HCT116 (cell line): ENCODE measurements at regions not wholly inside any gene's neighbourhood (a gene's known extent, or its start where the extent isn't known, plus 50 kb on each side); places are given as distances from the start of the nearest gene placed in this dataset.

Source experiments
- ATAC-seq: fragments of 200-7000 bp; cut with Tn5 transposase; 2 replicates; pipeline ENCODE4 v1.9.1; 2020; ENCODE audit warnings: mild to moderate bottlenecking, moderate library complexity
- BruUV-seq: library from RNA; stranded (reverse); fragments of 400-500 nt; replicated peaks from 2 replicates; lab custom pipeline; 2021; lab: Mats Ljungman, UMichigan
- CTCF ChIA-PET: fragments of 300-600 bp; sonication (Branson Sonifier 250); formaldehyde crosslinking; loops from one replicate; lab custom pipeline; 2021; ENCODE audit warnings: antibody characterized with exemption; lab: Charles Lee
- POLR2A ChIA-PET: fragments of 300-600, 350-600 bp; sonication (Branson Sonifier 250); formaldehyde crosslinking; loops from one replicate; lab custom pipeline; 2021; ENCODE audit warnings: antibody characterized with exemption; lab: Charles Lee
- RAD21 ChIA-PET, 2 experiments: fragments of 300-600 bp; sonication (Branson Sonifier 250); formaldehyde crosslinking; loops; one replicate each; lab custom pipeline; 2023; ENCODE audit warnings: low total read pairs in 2 of 2; ENCODE audit not compliant: uncharacterized antibody in 2 of 2, unreplicated experiment in 2 of 2, low non-redundant PET in 1 of 2; lab: Charles Lee
- DNase-seq: peaks from one replicate; pipeline ENCODE4 v3.0.0-alpha.2; 2010; ENCODE audit warnings: low read depth, low spot score
- H2AFZ ChIP-seq: fragments of 200-600 bp; shearing (Covaris generic), sonication (generic); 2 replicates; pipeline ENCODE4 v1.6.1; 2017; ENCODE audit warnings: low read depth, mixed run types, mixed read lengths, antibody characterized with exemption, low read length; ENCODE audit not compliant: poor library complexity, severe bottlenecking
- H3K27ac ChIP-seq: 2 replicates; pipeline ENCODE4 v1.5.1; 2012; ENCODE audit warnings: low read depth, low read length
- H3K27me3 ChIP-seq: fragments of 200-600 bp; sonication (generic); 2 replicates; pipeline ENCODE4 v1.6.1; 2016; ENCODE audit warnings: mixed run types, low read length, mixed read lengths; ENCODE audit not compliant: insufficient read depth
- H3K36me3 ChIP-seq, 2 experiments: fragments of 200-500 bp in 1 of 2; fragments of 200-600 bp in 1 of 2; sonication (Bioruptor generic) in 1 of 2; sonication (generic) in 1 of 2; 2 replicates each; pipeline versions ENCODE4 v1.5.1 to v1.6.1; 2014 to 2016; ENCODE audit warnings: low read length in 2 of 2, inconsistent platforms in 1 of 2, mixed read lengths in 1 of 2, mixed run types in 1 of 2; ENCODE audit not compliant: insufficient read depth in 2 of 2, control insufficient read depth in 1 of 2
- H3K4me1 ChIP-seq, 2 experiments: fragments of 200-600 bp in 1 of 2; sonication (generic) in 1 of 2; 2 replicates each; pipeline versions ENCODE4 v1.5.1 to v1.6.1; 2012 to 2017; ENCODE audit warnings: low read length in 2 of 2, inconsistent platforms in 1 of 2, mild to moderate bottlenecking in 1 of 2, mixed read lengths in 1 of 2, mixed run types in 1 of 2, moderate library complexity in 1 of 2; ENCODE audit not compliant: insufficient read depth in 2 of 2, control insufficient read depth in 1 of 2
- H3K4me2 ChIP-seq: fragments of 200-600 bp; sonication (generic); 2 replicates; pipeline ENCODE4 v1.6.1; 2017; ENCODE audit warnings: mixed run types, low read length, mixed read lengths
- H3K4me3 ChIP-seq, 2 experiments: fragments of 200-600 bp in 1 of 2; sonication (generic) in 1 of 2; replicated peaks in 1 of 2; 2 replicates each; pipeline ENCODE4 v1.5.1; 2011 to 2016; ENCODE audit warnings: low read length in 2 of 2, control low read depth in 1 of 2, low read depth in 1 of 2, mild to moderate bottlenecking in 1 of 2, mixed read lengths in 1 of 2, mixed run types in 1 of 2
- H3K79me2 ChIP-seq: fragments of 200-600 bp; sonication (generic); 2 replicates; pipeline ENCODE4 v1.6.1; 2017; ENCODE audit warnings: mild to moderate bottlenecking, mixed run types, low read length, moderate library complexity, mixed read lengths; ENCODE audit not compliant: insufficient read depth
- H3K9ac ChIP-seq: fragments of 200-600 bp; sonication (generic); 2 replicates; pipeline ENCODE4 v1.6.1; 2016; ENCODE audit warnings: low read length, mixed read lengths
- H3K9me2 ChIP-seq: fragments of 200-600 bp; sonication (generic), shearing (Covaris generic); 2 replicates; pipeline ENCODE4 v1.6.1; 2017; ENCODE audit warnings: mixed run types, mild to moderate bottlenecking, moderate library complexity; ENCODE audit not compliant: insufficient read depth
- H3K9me3 ChIP-seq, 2 experiments: fragments of 200-500 bp in 1 of 2; fragments of 200-600 bp in 1 of 2; sonication (Bioruptor generic) in 1 of 2; sonication (generic) in 1 of 2; 2 replicates each; pipeline ENCODE4 v1.6.1; 2014 to 2017; ENCODE audit warnings: low read length in 2 of 2, mixed read lengths in 2 of 2, inconsistent platforms in 1 of 2, low read depth in 1 of 2, mild to moderate bottlenecking in 1 of 2, mixed run types in 1 of 2, moderate library complexity in 1 of 2; ENCODE audit not compliant: control insufficient read depth in 1 of 2, insufficient read depth in 1 of 2
- H4K20me1 ChIP-seq: fragments of 200-600 bp; sonication (generic), shearing (Covaris generic); 2 replicates; pipeline ENCODE4 v1.6.1; 2017; ENCODE audit warnings: mixed run types, mild to moderate bottlenecking, moderate library complexity; ENCODE audit not compliant: insufficient read depth
- CEBPB ChIP-seq: IDR thresholded peaks from 2 replicates; pipeline ENCODE4 v1.6.1; 2012; ENCODE audit warnings: low read depth
- JUND ChIP-seq: IDR thresholded peaks from 2 replicates; pipeline ENCODE4 v1.6.1; 2012
- POLR2A ChIP-seq: IDR thresholded peaks from 2 replicates; pipeline ENCODE4 v1.7.0; 2011; ENCODE audit warnings: borderline replicate concordance; ENCODE audit not compliant: insufficient read depth, insufficient read length; ENCODE audit errors: extremely low read depth
- SP1 ChIP-seq: IDR thresholded peaks from 2 replicates; pipeline ENCODE4 v1.6.1; 2012; ENCODE audit warnings: low read depth
- YY1 ChIP-seq: IDR thresholded peaks from 2 replicates; pipeline ENCODE4 v1.6.1; 2011; ENCODE audit warnings: low read length, low read depth, moderate library complexity, mild to moderate bottlenecking; ENCODE audit not compliant: insufficient replicate concordance; ENCODE audit errors: extremely low read depth
- intact Hi-C: fragments of 100-400 bp; cut with micrococcal nuclease; formaldehyde crosslinking; loops from 2 replicates; pipeline ENCODE4 v1.10.0; 2022

- POLR2A ChIA-PET: no interaction called here
- no peaks in the 10 kb centered on the region for H3K27me3 ChIP-seq
- CTCF ChIA-PET: no interaction called here
- H3K79me2 ChIP-seq: no peaks in the 10 kb centered on the region
- no peak overlapping the region for H3K4me3 ChIP-seq
- no peaks in the 10 kb centered on the region for H4K20me1 ChIP-seq
- H3K9me2 ChIP-seq: no peaks in the 10 kb centered on the region
- ATAC-seq: no peak
- no peaks in the 10 kb centered on the region; a peak in 1 of 4 replicates for H3K9me3 ChIP-seq
- no TSS peak for BruUV-seq
- TF ChIP-seq POLR2A: no peak
- TF ChIP-seq SP1: no peak
- TF ChIP-seq JUND: no peak
- TF ChIP-seq YY1: no peak
- TF ChIP-seq CEBPB: no peak
- no peaks in the 10 kb centered on the region for H3K4me1 ChIP-seq
- RAD21 ChIA-PET: no interaction called here
- intact Hi-C loops: no loop called here
- H3K27ac ChIP-seq: no peak overlapping the region
- H3K9ac ChIP-seq: no peak overlapping the region
- no peak for DNase-seq
- no peak overlapping the region for H2AFZ ChIP-seq
- H3K36me3 ChIP-seq: no peaks in the 10 kb centered on the region
- H3K4me2 ChIP-seq: no peak overlapping the region
Observed at GRCh38 chr1:102047724-102048123, 51.0 kb upstream of the OLFM3 start.
